AG09309 (cell line): ENCODE measurements at regions not wholly inside any gene's neighbourhood (a gene's known extent, or its start where the extent isn't known, plus 50 kb on each side); places are given as distances from the start of the nearest gene placed in this dataset.

Source experiments
- DNase-seq: peaks from one replicate; pipeline ENCODE4 v3.0.0-alpha.2; 2010; ENCODE audit warnings: low read depth
- H3K4me3 ChIP-seq: 2 replicates; pipeline ENCODE4 v1.5.1; 2011; ENCODE audit warnings: mild to moderate bottlenecking, low read depth, low read length, moderate library complexity; ENCODE audit not compliant: control insufficient read depth
- TF ChIP-seq, protein P1 (sequence below): IDR thresholded peaks from 2 replicates; pipeline ENCODE4 v1.5.1; 2011; ENCODE audit warnings: mild to moderate bottlenecking, low read depth, low read length, inconsistent platforms; ENCODE audit not compliant: insufficient read depth, control insufficient read depth; ENCODE audit errors: missing control alignments

DNA sequence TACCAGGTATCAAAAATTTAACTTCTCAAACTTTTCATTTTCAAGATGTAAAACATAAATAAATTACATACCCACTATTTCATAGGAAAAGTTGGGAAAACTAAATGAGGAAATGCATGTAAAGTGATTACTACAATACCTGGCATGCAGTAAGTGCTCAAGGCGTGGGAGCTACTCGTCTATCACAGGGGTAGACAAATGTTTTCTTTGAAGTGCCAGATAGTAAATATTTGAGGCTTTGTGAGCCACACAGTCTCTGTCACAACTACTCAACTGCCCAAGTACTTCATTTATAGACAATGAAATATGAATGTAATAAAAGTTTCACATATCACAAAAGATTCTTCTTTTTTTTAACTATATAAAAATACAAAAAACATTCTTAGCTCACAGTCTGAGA is 96.4 kb upstream of the PCGF5 start:
- H3K4me3 ChIP-seq = no peak overlapping the region
- TF ChIP-seq, protein P1, sequence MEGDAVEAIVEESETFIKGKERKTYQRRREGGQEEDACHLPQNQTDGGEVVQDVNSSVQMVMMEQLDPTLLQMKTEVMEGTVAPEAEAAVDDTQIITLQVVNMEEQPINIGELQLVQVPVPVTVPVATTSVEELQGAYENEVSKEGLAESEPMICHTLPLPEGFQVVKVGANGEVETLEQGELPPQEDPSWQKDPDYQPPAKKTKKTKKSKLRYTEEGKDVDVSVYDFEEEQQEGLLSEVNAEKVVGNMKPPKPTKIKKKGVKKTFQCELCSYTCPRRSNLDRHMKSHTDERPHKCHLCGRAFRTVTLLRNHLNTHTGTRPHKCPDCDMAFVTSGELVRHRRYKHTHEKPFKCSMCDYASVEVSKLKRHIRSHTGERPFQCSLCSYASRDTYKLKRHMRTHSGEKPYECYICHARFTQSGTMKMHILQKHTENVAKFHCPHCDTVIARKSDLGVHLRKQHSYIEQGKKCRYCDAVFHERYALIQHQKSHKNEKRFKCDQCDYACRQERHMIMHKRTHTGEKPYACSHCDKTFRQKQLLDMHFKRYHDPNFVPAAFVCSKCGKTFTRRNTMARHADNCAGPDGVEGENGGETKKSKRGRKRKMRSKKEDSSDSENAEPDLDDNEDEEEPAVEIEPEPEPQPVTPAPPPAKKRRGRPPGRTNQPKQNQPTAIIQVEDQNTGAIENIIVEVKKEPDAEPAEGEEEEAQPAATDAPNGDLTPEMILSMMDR = no peak
- no peak for DNase-seq

DNA sequence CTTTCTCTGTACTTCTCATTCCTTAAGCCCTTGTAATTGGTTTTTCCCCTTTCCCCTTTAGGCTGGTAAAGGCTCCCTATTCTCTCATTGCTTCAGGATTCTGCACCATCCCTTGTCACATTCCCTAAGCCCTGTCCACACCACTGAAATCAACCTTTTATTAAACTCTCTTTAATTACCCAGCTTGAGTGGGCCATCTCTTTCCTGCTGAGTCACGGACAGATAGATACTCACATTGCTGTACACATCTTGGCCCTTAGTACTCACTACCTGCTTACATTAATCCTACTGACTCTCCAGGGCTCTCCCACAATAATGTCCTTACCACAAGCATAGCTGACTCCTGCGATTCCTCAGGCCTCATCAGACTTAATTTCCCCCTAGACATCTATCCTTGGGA is 94.0 kb upstream of the PCGF5 start:
- no peak overlapping the region for H3K4me3 ChIP-seq
- DNase-seq = no peak
- TF ChIP-seq, protein P1 = no peak

GRCh38 chr10:91127341-91128082 is 93.0 kb upstream of the PCGF5 start:
- DNase-seq = no peak
- TF ChIP-seq, protein P1 = no peak
- H3K4me3 ChIP-seq = no peak overlapping the region

- TF ChIP-seq, protein P1 = no peak
- no peak for DNase-seq
- no peak overlapping the region for H3K4me3 ChIP-seq
Observed at GRCh38 chr10:91135113-91135512, 85.3 kb upstream of the PCGF5 start.

DNA sequence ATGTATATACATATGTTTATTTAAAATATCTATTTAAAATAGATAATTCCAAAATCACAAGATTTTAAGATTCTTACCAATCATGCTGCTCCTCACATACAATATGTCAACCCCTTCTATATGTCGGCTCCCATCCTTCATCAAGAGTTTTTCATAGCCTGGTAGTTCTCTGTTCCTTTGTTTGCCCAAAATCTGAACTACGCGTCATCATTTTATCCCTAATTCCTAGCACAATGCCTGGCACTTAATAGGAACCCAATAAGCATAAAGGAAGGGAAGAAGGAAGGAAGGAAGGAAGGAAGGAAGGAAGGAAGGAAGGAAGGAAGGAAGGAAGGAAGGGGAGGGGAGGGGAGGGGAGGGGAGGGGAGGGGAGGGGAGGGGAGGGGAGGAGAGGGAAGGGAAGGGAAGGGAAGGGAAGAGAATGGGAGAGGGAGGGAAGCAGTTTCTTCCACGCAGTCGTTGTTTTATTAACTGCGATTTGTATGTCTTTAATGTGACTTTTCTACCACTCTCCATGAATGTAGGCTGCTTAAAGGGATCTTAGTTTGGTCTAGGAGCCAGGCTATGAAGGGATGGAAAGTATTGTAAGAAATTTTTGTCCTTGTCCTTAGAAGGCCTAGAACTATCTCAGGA is 83.3 kb upstream of the PCGF5 start:
- TF ChIP-seq, protein P1 = no peak
- DNase-seq = no peak

DNA sequence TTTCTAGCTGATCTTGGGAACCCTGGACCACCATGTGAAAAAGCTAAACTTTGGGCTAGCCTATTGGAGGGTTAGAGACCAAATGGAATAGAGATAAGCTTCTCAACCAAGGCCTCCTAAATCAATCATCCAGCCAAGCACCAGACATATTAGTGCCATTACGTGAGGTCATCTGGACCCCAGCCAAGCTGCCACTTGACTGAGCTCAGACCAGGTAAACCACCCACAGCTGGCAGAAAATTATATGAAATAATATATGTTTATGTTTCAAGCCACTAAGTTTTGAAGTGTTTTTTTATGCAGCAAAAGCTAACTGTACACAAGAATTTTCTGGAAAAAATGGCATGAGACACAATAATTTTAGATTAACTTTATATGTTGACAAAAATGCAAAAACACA is 82.6 kb upstream of the PCGF5 start:
- no peak overlapping the region for H3K4me3 ChIP-seq
- no peak for DNase-seq
- TF ChIP-seq, protein P1 = no peak

More for the DNA sequence above, 83.3 kb upstream of the PCGF5 start:
- H3K4me3 ChIP-seq = no peak overlapping the region
